GM10248 (cell line): ENCODE measurements at regions not wholly inside any gene's neighbourhood (a gene's known extent, or its start where the extent isn't known, plus 50 kb on each side); places are given as distances from the start of the nearest gene placed in this dataset.
"Not testable (repeated sequence)": the region's sequence is repeated elsewhere in the genome, so short reads cannot be mapped to it uniquely, and the experiment has no call there.

Experiments
- CTCF ChIA-PET: fragments of 300-600 bp; sonication (Branson Sonifier 250); formaldehyde crosslinking; extraction: SDS; loops from one replicate; lab custom pipeline; 2021; ENCODE audit warnings: antibody characterized with exemption; lab: Yijun Ruan, JAX
- POLR2A ChIA-PET: fragments of 350-650 bp; sonication (Branson Sonifier 250); formaldehyde crosslinking; extraction: SDS; loops from one replicate; lab custom pipeline; 2020; ENCODE audit warnings: antibody characterized with exemption; lab: Yijun Ruan, JAX
- DNase-seq: peaks from one replicate; pipeline ENCODE4 v3.0.0; 2012; ENCODE audit errors: extremely low spot score
- TF ChIP-seq, protein P1 (sequence below): IDR thresholded peaks from 2 replicates; pipeline ENCODE4 v1.5.1; 2012; ENCODE audit warnings: mild to moderate bottlenecking, low read depth; ENCODE audit errors: extremely low read depth, missing control alignments, control extremely low read depth

DNA sequence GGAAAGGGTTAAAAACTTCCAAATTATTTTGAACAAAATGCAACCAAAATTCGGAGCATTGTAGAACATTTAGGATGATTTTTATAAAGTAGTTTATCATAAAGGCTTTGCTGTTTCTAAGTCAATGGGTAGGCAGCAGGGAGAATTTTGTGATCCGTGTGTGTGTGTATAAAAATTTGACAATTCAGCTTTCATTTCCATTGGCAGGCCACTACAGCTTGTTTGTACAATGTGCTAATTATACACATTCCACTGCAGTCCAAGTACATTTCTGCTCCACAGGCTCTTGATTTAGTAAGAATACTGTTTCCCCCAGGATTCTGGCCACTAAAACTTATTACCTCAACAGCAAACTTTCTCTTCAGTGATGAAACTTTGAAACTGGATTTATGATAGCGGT is 71.8 kb upstream of the LTBP1 start:
- CTCF ChIA-PET = interaction anchor here (1.6 kb wide), 1 partner anchor 32 kb away, joined by 4 read pairs; no protein-coding TSS in a partner anchor
- no peak for DNase-seq
- POLR2A ChIA-PET = no interaction called here
- TF ChIP-seq, protein P1, sequence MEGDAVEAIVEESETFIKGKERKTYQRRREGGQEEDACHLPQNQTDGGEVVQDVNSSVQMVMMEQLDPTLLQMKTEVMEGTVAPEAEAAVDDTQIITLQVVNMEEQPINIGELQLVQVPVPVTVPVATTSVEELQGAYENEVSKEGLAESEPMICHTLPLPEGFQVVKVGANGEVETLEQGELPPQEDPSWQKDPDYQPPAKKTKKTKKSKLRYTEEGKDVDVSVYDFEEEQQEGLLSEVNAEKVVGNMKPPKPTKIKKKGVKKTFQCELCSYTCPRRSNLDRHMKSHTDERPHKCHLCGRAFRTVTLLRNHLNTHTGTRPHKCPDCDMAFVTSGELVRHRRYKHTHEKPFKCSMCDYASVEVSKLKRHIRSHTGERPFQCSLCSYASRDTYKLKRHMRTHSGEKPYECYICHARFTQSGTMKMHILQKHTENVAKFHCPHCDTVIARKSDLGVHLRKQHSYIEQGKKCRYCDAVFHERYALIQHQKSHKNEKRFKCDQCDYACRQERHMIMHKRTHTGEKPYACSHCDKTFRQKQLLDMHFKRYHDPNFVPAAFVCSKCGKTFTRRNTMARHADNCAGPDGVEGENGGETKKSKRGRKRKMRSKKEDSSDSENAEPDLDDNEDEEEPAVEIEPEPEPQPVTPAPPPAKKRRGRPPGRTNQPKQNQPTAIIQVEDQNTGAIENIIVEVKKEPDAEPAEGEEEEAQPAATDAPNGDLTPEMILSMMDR = no peak

DNA sequence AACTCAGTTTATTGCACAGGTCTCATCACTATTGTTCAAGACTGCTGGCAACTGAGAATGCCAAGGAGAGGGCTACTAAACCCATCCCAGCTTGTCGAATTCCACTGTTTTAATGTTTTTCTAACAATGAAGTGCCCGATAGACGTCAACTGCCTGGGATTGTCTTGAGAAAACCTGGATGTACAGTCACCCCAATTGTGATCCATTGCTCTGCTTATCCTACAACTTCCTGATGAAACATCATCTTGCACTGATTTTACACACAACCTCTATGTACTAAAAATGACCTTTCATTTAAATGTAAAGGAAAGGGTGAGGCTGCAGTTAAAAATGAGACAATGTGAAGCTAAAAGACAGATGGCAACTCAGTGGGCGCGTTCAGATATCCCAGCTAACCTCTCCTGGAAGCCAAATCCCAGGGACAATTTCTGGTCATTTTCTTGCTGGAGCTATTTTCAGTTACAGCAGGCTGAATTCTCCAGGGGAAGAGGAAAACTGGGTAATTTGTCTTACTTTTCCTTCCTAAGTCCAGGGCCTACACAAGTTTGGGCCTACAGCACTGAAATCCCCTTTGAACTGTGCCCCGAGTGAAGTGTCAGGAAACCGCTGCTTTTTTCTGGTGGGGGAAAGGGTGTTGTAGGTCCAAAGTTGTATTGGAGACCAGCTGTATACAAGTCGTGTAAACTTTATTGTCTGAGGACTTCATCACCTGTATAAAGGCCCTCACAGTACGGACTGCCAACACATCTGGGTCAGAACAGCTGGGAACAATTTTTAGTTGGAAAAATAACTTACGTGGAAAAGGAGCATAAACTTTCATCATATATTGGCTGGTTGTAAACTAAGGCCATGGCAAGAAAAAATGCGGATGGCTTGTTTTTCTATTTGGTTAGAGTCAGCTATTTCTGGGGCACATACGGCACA is 68.9 kb upstream of the LTBP1 start:
- ChIA-PET CTCF (interaction anchor here (0.7 kb wide), 1 partner anchor 38 kb away, joined by 3 read pairs; no protein-coding TSS in a partner anchor), POLR2A (no interaction called here)
- no peak for DNase-seq
- TF ChIP-seq, protein P1 = no peak

- POLR2A ChIA-PET, DNase-seq, CTCF ChIA-PET: not testable (repeated sequence)
Observed at GRCh38 chr2:32879943-32880342, 66.8 kb upstream of the LTBP1 start.

- ChIA-PET POLR2A (no interaction called here), CTCF (interaction anchor here (1.8 kb wide), 1 partner anchor 9 kb away, joined by 4 read pairs; no protein-coding TSS in a partner anchor)
- TF ChIP-seq, protein P1 = no peak
- DNase-seq = no peak
Observed at GRCh38 chr2:32882816-32883810, 63.6 kb upstream of the LTBP1 start.

DNA sequence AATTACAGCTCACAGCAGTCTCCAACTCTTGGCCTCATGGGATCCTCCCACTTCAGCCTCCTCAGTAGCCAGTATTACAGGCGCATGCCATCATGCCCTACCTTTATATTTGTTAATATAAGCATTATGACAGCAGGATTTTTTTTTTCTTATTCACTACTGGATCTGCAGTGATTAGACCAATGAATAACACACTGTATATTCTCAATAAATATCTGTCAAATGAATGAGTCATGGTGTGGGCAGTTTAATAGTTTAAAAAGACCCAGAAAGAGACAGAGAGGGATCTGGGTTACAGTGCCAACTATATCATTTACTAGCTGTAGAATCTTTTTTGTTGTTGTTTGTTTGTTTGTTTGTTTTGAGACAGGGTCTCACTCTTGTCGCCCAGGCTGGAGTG is 62.4 kb upstream of the LTBP1 start:
- no peak for DNase-seq
- POLR2A ChIA-PET = no interaction called here
- CTCF ChIA-PET = interaction anchor here (1.8 kb wide), 1 partner anchor 11 kb away, joined by 4 read pairs; no protein-coding TSS in a partner anchor
- TF ChIP-seq, protein P1 = no peak

DNA sequence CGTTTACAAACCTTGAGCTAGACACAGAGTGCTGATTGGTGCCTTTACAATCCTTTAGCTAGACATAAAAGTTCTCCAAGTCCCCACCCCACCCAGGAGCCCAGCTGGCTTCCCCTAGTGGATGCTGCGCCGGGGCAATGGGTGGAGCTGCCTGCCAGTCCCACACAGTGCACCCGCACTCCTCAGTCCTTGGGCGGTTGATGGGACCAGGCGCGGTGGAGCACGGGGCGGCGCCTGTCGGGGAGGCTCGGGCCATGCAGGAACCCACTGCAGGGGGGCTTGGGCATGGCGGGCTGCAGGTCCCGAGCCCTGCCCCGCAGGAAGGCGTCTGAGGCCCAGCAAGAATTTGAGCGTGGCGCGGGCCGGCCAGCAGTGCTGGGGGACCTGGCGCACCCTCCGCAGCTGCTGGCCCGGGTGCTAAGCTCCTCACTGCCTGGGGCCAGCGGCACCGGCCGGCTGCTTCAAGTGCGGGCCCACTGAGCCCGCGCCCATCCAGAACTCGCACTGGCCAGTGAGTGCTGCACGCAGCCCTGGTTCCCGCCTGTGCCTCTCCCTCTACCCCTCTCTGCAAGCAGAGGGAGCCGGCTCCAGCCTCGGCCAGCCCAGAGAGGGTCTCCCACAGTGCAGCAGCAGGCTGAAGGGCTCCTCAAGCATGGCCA is 60.2 kb upstream of the LTBP1 start:
- DNase-seq, POLR2A ChIA-PET: not testable (repeated sequence)
- CTCF ChIA-PET = interaction anchor here (0.8 to 1.6 kb wide), 2 partner anchors 10 to 18 kb away, joined by 3 read pairs; no protein-coding TSS in a partner anchor

GRCh38 chr2:32887125-32887524 is 59.6 kb upstream of the LTBP1 start:
- POLR2A ChIA-PET = no interaction called here
- TF ChIP-seq, protein P1 = no peak
- CTCF ChIA-PET = interaction anchor here (0.8 kb wide), 1 partner anchor 17 kb away, joined by 3 read pairs; no protein-coding TSS in a partner anchor
- DNase-seq = no peak
